Stomach (tissue), 4 donors: ENCODE measurements at regions not wholly inside any gene's neighbourhood (a gene's known extent, or its start where the extent isn't known, plus 50 kb on each side); places are given as distances from the start of the nearest gene placed in this dataset.

ENCODE experiments used
- EP300 ChIP-seq: sonication (generic); formaldehyde crosslinking; IDR thresholded peaks from one replicate; pipeline ENCODE4 v1.6.1; 2017; ENCODE audit warnings: antibody characterized with exemption
- TF ChIP-seq, protein P1 (sequence below), 7 experiments: fragments of 450-650 bp in 4 of 7; fragments of 200-600 bp in 3 of 7; sonication (generic) in 3 of 7; IDR thresholded peaks; one replicate each; pipeline ENCODE4 v1.5.1; 2016 to 2019; ENCODE audit warnings: antibody characterized with exemption in 7 of 7, control low read depth in 2 of 7, mild to moderate bottlenecking in 1 of 7

- no peak for TF ChIP-seq EP300
- TF ChIP-seq, protein P1, sequence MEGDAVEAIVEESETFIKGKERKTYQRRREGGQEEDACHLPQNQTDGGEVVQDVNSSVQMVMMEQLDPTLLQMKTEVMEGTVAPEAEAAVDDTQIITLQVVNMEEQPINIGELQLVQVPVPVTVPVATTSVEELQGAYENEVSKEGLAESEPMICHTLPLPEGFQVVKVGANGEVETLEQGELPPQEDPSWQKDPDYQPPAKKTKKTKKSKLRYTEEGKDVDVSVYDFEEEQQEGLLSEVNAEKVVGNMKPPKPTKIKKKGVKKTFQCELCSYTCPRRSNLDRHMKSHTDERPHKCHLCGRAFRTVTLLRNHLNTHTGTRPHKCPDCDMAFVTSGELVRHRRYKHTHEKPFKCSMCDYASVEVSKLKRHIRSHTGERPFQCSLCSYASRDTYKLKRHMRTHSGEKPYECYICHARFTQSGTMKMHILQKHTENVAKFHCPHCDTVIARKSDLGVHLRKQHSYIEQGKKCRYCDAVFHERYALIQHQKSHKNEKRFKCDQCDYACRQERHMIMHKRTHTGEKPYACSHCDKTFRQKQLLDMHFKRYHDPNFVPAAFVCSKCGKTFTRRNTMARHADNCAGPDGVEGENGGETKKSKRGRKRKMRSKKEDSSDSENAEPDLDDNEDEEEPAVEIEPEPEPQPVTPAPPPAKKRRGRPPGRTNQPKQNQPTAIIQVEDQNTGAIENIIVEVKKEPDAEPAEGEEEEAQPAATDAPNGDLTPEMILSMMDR (IDR thresholded peaks at IDR 0.05), result no peak
Measured at GRCh38 chr1:193525411-193525810, 339.0 kb upstream of the B3GALT2 start.
